Stimulated activated CD4-positive, alpha-beta T cell treated with anti-CD3 and anti-CD28 coated beads, TNF-alpha, amount 100 ng/mL, for 48 hours (primary cell): ENCODE measurements at regions not wholly inside any gene's neighbourhood (a gene's known extent, or its start where the extent isn't known, plus 50 kb on each side); places are given as distances from the start of the nearest gene placed in this dataset.

ENCODE experiments used
- DNase-seq, 3 donors: peaks; one replicate each; pipeline ENCODE4 v3.0.0-alpha.2; 2020; ENCODE audit warnings: low read depth in 3 of 3

DNA sequence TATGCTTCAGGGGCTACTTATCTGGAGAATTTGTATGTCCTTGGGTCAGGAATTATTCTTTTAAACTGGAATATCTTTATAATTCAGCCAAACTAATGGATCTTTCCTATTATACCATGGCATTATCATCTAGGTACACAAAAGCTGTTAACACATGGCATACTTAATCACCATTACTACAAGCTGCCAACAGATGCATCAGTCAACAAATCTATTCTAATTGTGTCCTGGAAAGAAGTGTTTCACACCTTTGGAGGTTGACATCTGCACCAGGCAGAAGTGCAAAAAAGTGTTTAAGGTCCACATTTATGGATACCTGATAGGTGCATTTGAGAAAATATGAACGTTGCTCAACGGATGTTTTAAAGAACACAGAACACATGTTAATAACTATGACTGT lies 470.2 kb upstream of the ADGRL2 start:
- DNase-seq, result no peak

GRCh38 chr1:81330111-81330510 lies 470.6 kb upstream of the ADGRL2 start:
- DNase-seq, result no peak

- no peak for DNase-seq
These were observed 471.7 kb upstream of the ADGRL2 start for GRCh38 chr1:81329041-81329440.

- no peak for DNase-seq
These were observed 473.0 kb upstream of the ADGRL2 start for GRCh38 chr1:81327743-81328142.

DNA sequence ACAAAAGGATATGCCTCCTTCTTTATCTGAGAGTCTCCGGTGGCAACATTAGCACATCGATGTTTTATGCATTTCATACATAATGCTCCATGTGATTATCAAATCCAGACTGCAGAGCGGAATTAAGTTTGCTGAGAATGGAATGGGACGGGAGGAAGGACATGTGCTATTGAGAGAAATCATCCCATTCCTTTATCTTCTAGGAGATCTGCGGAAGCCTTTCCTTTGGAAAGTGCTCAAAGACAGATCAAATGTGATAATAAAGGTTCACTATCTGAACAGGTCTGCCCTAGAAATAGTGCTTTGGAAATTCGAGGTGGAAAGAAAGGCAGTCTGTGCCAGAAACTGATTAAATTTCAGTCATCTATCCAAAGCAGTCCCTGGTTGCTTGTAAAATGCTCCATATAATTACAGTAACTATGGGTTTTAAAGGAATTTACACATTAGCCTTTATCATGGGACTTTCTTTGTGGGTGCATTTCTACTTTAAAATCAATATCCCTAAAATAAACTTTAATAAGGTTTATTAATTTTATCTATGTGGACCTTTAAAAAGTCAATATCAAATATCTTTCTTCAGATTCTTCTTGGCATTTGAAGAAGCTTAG lies 473.5 kb upstream of the ADGRL2 start:
- no peak for DNase-seq

DNA sequence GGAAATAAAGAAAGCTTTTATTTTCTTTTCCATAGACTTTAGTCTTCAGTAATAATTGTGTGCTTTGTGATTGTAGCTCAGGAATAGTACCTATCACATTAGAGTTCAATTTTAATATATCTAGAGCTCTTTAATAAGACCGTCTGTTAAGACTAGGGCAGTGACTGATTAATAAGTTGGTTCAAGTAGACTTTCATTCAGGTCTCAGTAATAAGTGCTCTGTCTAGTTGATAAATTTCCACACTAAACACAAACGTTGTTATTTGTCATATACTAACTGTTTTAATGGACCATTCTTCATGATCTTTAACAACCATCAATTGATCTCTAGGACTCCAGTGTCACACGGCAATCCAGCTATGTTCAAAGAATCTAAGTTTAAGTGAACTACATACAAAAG lies 474.5 kb upstream of the ADGRL2 start:
- no peak for DNase-seq

GRCh38 chr1:81325397-81325796 lies 475.3 kb upstream of the ADGRL2 start:
- DNase-seq, result no peak

GRCh38 chr1:81323862-81324261 lies 476.9 kb upstream of the ADGRL2 start:
- no peak for DNase-seq

- DNase-seq, result no peak
These were observed 483.5 kb upstream of the ADGRL2 start for GRCh38 chr1:81317191-81317590.

GRCh38 chr1:81314513-81315233 lies 486.1 kb upstream of the ADGRL2 start:
- DNase-seq, result no peak

DNA sequence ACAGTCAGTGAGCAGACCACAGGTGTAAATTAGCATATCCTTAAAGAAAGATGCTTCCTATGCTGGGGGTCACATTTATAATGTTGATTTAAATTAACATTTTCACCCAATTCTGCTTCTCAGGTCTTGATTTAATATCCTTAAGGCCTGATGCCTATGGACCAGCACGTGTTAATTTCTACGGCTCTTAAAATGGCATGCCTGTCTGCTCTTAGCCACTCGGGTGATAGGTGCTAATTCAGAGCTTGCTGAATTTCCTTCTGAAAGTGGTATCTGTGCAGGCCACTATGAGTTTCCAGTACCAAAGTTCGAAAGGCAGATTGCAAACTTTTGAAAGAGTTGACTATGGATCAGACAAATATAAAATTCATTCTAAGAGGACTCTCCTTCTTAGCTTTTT lies 487.4 kb upstream of the ADGRL2 start:
- DNase-seq, result no peak

GRCh38 chr1:81312272-81312754 lies 488.4 kb upstream of the ADGRL2 start:
- no peak for DNase-seq

DNA sequence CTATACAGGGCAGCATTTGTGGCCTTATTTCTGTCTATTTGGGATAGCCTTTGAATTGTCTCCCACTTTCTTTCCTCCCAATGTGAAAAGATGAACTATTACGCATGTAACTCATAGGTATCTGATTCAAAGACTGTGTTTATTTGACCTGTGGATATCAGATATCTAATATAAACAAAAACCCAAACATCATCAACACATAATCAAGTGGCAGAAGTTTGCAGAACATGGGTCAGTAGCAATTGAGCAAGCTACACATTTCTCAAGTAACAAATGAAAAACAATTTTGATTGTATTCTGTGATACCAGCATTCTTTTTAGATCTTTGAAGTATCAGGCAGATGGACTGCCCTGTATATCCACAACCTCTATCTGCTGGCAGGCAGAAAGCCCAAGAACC lies 490.5 kb upstream of the ADGRL2 start:
- DNase-seq, result no peak

DNA sequence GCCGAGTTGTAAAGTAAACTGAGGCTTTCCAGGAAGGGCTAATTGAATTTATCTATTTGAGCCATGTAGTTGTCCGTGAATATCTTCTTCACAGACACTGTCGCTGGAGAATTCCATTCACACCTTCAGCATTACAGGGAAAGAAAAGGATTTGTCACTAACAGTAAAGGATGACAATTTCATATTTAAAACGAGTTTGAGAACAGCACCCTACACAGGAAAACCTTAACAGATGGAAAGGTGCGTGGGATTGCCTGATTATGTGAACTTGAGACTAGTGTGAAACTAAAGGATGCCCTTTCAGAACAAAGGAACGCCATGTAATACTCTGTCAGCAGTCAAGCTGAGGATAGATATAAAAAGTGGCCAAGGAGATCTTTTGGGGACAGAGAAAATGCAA lies 492.5 kb upstream of the ADGRL2 start:
- DNase-seq, result no peak

DNA sequence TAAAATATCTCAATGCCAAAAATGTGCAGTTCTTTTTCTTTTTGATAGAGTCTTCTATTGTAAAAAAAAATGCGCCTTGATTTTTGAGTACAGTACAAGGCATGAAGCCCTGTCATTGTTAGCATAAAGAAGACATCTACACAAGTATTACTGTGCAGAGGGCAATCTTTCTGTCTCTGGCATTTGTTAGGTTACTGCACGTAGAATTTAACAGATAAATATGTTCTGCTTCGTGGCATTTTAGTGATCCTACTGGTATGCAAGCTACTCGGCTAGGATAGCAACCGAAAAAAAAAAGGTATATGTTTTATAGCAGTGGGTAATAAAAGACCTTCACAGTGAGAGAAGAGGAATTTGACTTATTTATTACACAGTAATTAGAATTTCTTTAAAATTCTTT lies 492.9 kb upstream of the ADGRL2 start:
- DNase-seq, result no peak

GRCh38 chr1:81305997-81306452 lies 494.7 kb upstream of the ADGRL2 start:
- no peak for DNase-seq

- DNase-seq, result no peak
These were observed 496.5 kb upstream of the ADGRL2 start for GRCh38 chr1:81304187-81304586.

- no peak for DNase-seq
These were observed 500.8 kb upstream of the ADGRL2 start for GRCh38 chr1:81299892-81300291.

DNA sequence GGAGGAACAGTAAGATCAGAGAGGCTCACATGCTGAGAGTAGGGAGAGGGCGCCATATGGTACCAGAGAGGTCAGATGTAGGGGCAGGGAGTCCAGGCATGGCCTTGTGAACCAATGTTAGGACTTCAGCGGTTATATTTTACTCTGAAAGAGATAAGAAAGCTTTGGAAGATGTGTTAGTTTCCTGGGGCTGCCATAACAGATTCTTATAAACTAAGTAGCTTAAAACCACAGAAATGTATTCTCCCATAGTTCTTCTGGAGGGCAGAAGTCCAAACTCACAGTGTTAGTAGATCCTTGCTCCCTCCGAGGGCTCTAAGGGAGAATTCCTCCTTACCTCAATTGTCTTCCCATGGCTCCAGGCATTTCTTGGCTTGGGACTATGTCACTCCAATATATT lies 502.5 kb upstream of the ADGRL2 start:
- DNase-seq, result no peak

GRCh38 chr1:81296601-81297000 lies 504.1 kb upstream of the ADGRL2 start:
- DNase-seq, result no peak

GRCh38 chr1:81290326-81290725 lies 510.4 kb upstream of the ADGRL2 start:
- no peak for DNase-seq

DNA sequence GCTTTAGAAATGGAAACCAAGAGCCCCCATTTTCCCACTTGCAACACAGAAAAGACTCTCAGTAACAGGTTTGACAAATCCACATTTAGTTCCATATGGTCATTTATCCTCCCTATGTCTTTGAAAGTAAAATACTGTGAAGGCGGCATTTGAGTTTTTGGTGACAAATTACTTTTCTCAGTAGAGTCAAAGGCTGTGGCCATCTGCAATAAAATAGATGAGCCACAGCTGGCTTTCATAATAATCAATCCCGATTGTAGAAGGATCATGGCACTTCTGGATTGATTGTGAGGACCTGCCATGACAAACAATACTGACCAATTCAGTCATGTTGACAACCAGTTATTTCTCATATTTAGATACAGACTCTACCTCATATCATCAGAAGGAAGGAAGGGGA lies 512.0 kb upstream of the ADGRL2 start:
- no peak for DNase-seq

- DNase-seq, result no peak
These were observed 513.2 kb upstream of the ADGRL2 start for GRCh38 chr1:81287411-81288080.
